GM21367 (cell line): ENCODE measurements at regions not wholly inside any gene's neighbourhood (a gene's known extent, or its start where the extent isn't known, plus 50 kb on each side); places are given as distances from the start of the nearest gene placed in this dataset.
"Not testable (repeated sequence)": the region's sequence is repeated elsewhere in the genome, so short reads cannot be mapped to it uniquely, and the experiment has no call there.

ENCODE experiments used
- ATAC-seq: cut with Tn5 transposase; IDR thresholded peaks from one replicate; pipeline ENCODE4 v1.9.1; 2021; ENCODE audit not compliant: unreplicated experiment

DNA sequence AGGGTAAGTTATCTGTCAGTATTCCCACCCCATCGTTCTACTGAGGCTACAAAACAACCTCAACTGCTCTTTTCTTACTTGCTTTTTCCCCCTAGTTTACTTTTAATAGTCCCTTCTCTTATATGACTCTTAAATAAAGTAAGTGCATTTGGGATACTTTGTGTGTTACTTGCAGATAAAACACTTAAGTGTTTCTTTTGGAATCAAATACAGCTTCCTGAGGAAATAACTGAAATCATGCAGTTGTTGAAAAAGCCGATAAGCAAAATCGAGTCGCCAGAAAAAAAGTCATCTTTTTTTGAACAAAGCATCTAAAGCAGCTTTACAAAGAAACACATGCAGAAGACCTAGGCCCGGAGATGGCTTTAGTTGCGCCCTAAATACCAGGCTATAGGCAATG, 53.5 kb upstream of the EPB41L4A start:
- ATAC-seq: no peak

DNA sequence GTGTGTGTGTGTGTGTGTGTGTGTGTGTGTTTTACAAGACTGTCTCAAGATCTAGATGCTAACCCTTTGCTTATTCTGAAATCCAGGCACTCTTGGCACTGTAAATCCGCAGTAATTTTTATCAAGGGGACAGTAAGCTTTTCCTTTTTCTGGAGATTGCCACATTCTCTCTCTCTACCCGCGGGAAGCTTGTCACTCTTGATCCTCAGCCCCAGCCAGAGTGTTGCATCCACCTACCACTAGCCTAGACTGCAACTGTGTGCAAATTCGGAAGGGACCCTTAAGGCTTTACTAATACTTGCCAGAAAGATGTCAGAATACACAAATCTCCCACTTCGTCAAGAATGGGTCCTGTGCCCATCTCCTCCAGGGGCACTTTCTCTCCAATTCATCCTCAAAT, 54.9 kb upstream of the EPB41L4A start:
- no peak for ATAC-seq

DNA sequence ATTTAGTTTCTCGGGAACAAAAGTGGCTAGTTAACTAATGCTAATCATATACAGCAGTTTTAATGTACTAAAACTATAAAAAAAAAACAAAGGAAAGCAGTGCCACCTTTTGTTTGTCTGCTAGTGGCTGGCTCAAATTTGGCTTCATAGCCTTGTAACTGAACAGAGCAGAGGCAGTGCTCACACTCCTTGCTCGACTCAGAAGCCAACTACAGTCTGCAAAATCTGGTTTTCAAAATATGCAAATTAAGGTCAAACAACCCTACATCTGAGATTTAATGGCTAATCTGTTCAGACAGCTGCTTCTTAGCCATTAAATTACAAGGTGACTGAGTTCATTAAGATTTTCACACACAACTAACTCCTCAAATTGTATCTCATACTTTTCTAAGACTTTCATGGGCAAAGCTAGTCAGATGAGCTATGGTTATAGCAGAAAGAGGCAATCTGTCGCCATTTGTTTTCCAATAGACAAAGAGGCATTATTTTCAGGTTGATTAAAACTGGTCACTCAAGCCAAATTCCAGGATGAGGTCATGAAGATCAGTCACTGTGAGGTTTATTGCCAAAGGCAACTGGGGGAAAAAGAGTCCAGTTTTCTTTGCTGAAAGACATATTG, 56.8 kb upstream of the EPB41L4A start:
- no peak for ATAC-seq

DNA sequence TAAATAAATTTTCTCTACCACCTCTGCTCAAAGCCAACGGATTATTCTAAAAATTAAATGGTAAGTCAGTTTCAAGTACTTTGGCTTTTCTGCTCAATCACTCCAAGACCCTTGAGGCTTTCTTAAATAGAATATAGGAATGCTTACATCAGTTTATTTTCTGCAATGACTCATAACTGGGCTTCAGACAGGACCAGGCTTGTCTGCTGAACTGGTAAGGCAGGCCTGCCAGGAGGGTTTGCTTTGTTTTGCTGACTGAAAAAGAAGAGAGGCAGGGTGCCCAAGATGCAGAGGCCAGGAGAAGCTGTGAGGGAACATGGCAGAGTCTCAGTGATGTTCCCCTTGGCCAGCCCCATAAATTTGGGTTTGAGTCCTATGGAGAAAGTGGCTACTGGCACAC, 60.3 kb upstream of the EPB41L4A start:
- ATAC-seq: no peak

DNA sequence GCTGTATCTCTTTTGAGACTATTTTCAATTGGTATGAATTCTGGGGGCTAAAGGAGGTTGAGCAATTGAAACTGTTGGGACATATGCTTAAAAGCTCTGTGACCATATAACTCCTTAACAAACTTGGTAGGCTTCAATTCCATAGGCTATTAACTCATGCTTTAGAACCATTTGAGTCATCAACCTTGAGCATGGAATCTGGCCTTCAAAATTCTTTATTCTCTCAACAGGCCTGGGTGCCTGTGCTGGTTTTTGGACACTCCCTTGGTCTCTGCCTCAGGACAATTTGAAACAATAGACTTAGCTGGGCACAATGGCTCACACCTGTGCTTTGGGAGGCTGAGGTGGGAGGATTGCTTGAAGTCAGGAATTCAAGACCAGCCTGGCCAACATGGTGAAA, 61.4 kb upstream of the EPB41L4A start:
- no peak for ATAC-seq

DNA sequence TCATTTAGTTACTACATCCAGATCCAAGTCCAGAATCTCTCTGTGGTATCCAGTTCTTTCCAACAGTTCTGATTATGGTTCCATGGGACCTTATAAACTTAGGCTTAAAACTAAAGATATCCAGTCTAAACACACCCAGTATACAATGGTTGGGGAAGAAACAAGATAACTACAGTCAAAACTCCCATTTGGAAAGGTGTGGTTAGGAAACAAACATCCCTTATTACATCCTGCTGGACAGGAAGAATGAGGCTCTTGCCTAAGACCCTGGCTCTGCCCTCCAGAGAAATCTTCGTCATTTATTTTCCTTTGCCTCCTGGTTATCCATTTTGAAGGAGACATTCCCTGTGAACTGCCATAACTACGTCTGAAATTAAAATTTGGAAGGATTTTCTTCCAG, 64.6 kb upstream of the EPB41L4A start:
- ATAC-seq: no peak

DNA sequence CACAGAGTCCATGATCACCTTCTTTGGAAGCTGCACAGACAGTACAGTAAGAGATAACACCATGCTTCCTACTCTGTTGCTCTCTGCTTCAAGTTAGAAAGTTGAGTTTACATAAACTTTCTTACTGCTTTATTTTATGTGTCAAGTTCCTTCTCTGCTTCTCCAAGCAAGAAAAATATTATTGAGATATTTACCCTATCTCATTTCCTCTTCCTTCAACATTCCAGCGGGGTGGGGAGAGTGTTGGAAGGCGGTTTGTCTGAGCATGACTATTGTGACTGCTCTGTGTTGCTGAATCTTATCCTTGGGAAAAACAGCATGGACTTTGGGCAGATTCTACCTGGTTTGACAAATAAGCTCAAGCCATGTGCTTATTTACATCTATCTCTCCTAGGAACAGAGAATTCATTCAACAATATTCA, 66.9 kb upstream of the EPB41L4A start:
- ATAC-seq: no peak

DNA sequence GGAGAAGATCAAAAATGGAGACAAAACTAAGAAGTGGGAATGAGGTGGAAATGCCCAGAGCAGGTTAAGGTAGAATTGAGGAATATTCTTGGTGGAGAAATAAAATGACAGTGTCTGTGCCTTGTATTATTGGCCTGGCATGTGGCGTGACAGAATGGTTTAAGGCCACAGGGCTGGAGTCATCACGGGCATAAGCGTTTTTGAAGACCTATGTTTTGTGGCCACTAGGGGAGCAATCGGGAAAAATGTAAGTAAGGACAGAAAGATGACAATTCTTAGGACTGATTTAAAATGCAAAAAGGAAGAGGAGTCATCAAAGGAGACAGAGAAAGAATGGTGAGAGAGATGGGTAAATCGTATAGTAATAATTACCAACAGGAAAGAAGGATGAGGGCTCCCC, 72.2 kb upstream of the EPB41L4A start:
- ATAC-seq: no peak

DNA sequence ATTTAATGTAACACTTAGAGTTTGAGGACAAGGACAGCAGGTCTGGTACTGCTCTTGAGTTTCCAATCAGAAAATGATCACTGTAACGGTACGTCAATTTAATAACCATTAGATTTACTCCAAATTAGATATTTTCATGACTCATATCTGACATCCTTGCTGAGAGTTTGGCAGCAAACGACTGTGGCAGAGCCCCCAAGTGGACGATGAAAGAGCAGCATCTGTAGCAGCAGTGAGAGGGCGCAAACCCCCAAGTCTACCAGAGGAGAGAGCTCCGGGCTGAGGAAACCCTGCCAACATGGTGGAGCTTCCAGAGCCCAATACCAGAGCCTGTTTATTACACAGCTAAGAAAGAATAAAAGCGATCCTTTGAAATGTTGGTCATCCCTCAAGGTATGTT, 73.2 kb upstream of the EPB41L4A start:
- peak; percentile 100 for ATAC-seq

DNA sequence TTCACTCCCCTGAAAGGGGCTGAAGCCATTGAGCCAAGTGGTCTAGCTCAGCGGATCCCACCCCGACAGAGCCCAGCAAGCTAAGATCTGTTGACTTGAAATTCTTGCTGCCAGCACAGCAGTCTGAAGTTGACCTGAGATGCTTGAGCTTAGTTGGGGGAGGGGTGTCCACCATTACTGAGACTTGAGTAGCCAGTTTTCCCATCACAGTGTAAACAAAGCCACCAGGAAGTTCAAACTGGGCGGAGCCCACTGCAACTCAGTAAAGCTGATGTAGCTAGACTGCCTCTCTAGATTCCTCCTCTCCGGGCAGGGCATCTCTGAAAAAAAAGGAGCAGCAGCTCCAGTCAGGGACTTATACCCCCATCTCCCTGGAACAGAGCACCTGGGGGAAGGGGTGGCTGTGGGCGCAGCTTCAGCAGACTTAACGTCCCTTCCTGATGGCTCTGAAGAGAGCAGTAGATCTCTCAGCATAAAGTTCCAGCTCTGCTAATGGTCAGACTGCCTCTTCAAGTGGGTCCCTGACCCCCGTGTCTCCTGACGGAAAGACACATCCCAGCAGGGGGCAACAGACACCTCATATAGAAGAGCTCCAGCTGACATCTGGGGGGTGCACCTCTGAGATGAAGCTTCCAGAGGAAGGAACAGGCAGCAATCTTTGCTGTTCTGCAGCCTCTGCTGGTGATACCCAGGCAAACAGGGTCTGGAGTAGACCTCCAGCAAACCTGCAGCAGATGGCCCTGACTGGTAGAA, 84.8 kb upstream of the EPB41L4A start:
- ATAC-seq: not testable (repeated sequence)

DNA sequence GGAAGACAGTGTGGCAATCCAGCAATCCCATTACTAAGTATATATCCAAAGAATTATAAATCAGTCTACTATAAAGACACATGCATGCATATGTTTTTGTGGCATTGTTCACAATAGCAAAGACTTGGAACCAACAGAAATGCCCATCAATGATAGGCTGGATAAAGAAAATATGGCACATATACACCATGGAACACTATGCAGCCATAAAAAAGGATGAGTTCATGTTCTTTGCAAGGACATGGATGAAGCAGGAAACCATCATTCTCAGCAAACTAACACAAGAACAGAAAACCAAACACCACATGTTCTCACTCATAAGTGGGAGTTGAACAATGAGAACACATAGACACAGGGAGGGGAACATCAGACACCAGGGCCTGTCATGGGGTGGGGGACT, 90.0 kb upstream of the EPB41L4A start:
- ATAC-seq: not testable (repeated sequence)

DNA sequence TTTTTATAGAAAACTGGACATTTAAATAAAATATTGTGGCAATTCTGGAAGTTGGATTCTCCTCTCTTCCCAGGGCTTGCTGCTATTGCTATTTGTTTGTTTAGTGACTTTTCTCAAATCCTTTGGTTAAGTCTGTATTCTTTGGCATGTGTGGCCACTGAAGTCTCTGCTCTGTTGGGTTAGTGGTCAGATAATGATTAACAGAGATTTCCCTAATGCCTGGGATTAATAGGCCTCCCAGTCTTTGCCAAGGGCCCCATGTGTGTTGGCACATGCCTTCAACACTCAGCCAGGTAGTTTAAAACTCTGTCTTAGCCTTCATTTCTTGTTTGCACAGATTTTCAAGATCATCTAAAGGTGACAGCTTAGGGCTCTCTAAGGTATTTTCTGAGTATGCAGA, 92.8 kb upstream of the EPB41L4A start:
- ATAC-seq: no peak

DNA sequence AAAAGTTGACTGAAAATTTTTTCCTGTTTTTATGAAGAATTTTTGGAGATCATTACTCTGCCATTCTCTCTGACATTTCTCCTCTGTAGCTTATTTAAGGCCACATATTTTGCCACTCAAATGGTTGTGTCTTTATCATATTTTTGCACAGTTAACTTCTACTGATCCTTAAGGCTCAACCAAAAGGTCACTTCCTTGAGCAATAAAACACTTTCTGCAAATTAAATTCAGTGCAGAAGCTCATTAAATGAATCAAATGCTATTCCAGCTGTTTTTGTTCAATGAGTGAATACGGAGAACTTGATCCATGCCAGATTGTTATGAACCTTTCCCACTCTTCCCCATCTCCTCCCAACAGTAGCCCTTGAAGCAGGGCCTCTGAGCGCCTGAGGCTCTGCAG, 93.8 kb upstream of the EPB41L4A start:
- no peak for ATAC-seq

DNA sequence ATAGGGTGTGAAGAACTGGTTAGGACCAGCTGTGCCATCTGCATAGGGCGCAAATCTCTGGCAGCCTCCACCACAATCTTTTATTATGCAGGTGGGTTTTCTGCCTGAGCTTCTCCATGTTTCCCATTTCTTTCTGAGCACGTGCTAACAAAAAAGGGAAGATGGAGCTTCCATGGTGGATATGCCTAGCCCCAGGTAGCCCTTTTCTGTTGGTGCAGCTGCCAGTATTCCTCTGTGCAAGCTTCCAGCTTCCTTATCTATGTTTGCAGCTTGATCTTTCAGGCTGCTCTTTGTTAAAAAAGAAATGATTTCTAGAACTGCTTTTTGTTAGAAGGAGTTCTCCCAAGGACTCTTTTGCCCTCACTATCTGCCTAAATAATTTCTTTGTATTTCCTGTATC, 95.0 kb upstream of the EPB41L4A start:
- ATAC-seq: no peak

DNA sequence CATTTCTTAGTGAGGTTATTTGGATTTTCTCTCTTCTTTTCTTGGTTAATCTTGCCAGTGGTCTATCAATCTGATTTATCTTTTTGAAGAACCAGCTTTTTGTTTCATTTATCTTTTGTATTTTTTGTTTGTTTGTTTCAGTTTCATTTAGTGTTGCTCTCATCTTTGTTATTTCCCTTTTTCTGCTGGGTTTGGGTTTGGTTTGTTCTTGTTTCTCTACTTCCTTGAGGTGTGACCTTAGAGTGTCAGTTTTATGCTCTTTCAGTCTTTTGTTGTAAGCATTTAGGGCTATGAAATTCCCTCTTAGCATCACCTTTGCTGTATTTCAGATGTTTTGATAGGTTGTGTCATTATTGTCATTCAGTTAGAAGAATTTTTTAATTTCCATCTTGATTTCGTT, 101.4 kb upstream of the EPB41L4A start:
- ATAC-seq: peak; percentile 40

DNA sequence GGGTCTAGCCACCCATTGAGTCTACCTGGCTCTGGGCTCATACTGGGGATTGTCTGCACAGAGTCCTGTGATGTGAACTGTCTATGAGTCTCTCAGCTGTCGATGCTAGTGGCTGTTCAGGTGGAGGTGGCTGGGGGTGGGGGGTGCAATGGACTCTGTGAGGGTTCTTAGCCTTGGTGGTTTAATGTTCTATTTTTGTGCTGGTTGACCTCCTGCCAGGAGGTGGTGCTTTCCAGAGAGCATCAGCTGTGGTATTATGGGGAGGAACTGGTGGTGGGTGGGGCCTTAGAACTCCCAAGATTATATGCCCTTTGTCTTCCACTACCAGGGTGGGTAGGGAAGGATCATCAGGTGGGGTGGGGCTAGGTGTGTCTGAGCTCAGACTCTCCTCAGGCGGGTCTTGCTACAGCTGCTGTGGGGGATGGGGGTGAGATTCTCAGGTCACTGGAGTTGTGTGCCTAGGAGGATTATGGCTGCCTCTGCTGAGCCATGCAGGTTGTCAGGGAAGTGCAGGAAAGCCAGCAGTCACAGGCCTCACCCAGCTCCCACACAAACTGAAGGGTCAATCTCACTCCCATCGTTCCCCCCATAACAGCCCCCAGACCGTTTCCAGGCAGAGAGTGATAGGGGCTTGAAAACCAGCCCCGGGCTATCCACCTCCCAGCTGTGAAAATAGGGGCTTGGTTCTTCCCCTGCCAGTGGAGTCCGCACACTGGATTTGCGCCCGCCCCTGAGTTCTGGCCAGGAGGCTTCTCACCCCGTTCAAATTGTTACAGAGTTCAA, 104.0 kb upstream of the EPB41L4A start:
- ATAC-seq: peak; percentile 58

DNA sequence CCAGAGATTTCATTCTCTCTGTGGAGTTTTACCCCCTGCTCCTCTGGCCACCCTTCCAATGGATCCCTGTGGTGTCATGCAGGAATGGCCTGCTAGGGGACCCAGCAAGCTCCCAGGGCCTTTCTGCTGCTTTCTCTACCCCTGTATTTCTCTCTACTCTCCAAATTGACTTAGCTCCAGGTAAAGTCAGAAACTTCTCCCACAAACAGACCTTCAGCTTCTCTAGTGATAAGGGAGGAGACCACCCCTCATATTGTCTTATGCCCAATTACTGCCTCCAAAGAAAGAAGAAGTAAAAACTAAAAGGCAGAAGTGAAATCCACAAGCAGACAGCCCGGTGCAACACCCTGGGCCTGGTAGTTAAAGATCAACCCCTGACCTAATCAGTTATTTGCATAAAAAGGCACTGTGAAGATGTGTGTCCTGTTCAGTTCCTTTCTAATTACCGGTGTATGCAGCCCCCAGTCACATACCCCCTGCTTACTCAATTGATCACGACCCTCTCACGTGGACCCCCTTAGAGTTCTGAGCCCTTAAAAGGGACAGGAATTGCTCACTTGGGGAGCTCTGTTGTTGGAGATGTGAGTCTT, 104.7 kb upstream of the EPB41L4A start:
- ATAC-seq: peak; percentile 64

DNA sequence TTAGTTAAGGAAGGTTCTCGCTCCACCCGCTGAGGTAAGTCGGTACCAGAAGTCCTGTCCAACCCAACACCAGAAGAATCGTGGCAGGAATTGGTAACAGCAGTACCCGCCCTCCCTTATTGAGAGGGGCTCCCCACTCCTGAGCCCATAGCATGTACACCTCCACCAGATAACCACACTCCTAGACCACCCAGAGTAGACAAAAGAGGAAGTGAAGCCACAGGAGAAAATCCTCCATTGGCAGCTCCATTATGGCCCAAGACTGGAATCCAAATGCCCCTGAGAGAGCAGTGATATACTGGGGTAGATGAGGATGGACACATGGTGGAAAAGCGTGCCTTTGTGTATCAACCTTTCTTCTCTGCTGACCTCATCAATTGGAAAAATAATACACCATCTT, 106.1 kb upstream of the EPB41L4A start:
- no peak for ATAC-seq

DNA sequence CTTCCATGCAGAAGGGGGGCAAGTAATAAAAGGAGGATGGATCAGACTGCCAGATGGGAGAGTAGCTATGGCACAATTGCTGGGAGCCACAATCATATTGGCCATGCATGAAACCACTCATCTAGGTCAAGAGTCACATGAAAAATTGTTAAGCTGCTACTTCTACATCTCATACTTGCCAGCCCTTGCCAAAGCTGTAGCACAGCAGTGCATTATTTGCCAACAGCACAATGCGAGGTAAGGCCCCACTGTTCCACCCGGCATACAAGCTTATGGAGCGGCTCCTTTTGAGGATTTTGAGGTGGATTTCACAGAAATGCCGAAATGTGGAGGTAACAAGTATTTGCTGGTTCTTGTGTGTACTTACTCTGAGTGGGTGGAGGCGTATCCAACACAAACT, 109.9 kb upstream of the EPB41L4A start:
- no peak for ATAC-seq

DNA sequence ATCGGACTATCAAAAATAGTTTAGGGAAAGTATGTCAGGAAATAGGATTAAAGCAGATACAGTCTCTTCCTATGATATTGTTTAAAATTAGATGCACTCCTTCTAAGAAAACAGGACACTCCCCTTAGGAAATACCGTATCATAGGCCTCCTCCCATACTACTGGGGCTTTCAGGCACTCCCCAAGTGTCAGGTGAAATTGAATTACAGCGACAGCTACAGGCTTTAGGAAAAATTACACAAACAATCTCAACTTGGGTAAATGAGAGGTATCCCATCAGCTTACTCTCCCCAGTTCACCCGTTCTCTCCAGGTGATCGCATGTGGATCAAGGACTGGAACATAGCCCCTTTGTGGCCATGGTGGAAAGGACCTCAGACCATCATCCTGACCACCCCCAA, 110.4 kb upstream of the EPB41L4A start:
- ATAC-seq: no peak

DNA sequence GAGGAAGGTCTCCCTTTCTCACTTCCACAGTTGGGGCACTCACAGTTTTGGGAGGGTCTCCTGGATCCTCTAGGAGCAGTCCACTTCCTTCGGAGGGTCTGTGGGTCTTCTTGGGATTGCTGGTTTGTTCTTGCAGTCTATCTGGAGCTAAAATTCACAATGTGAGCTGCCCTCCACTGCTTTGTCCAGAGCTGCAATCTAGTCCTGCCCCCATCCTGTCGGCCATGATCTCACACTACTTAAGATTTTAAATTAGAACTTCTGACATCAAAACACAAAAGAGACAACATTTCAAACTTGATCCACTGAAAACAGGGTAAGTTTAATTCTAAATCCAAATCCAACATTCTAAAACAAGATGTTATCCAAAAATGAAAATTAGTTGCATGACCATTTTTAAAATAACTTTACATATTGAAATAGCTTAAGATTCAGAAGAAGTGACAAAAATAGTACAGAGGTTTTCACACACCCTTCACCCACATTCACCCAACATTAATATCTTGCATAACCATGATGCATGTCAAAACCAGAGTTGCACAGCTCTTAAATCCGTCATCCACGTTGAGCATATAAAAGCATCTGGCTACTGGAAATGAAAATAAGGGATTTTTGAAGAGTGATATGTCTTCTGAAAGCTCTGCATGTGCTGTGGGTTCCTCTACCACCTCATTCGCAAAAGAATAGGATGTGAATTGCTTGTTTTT, 113.7 kb upstream of the EPB41L4A start:
- ATAC-seq: no peak
